ENCODE measurements at regions not wholly inside any gene's neighbourhood (a gene's known extent, or its start where the extent isn't known, plus 50 kb on each side); places are given as distances from the start of the nearest gene placed in this dataset.

GRCh38 chr4:140258476-140258875 lies 104.5 kb upstream of the MAML3 start:
- no peak for TF ChIP-seq GATA3 (IDR thresholded peaks at IDR 0.05; ENCODE audit: low read depth, low read length)
- no peak for TF ChIP-seq GATA2 (IDR thresholded peaks at IDR 0.05; ENCODE audit: low read depth, low read length)

- TF ChIP-seq GATA3 (IDR thresholded peaks at IDR 0.05; ENCODE audit: low read depth, low read length), result no peak
Observed at GRCh38 chr4:140257461-140258305, 103.7 kb upstream of the MAML3 start.

- TF ChIP-seq GATA2 (IDR thresholded peaks at IDR 0.05; ENCODE audit: low read depth, low read length), result no peak
- TF ChIP-seq GATA3 (IDR thresholded peaks at IDR 0.05; ENCODE audit: low read depth, low read length), result no peak
Observed at GRCh38 chr4:140256941-140257340, 103.0 kb upstream of the MAML3 start.

DNA sequence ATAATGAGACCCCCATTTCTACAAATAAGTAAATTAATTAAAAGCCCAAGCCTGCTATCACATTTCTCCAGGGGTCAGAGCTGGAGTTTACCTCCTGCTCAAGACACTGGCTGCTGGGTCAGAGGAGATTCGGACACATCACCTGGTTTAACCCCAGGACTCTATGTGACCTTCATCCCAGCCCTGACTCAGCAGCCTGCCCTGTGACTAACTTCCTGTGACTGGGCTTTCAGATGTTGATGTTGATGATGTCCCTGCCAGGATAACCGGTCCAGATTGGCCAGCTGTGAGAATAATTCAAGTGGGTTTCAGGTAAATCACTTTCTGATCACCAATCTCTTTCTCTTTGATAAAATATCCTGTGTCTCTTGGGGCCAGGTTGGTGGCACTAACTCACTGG lies 102.4 kb upstream of the MAML3 start:
- TF ChIP-seq GATA2 (IDR thresholded peaks at IDR 0.05; ENCODE audit: low read depth, low read length) (no peak), GATA3 (IDR thresholded peaks at IDR 0.05; ENCODE audit: low read depth, low read length) (no peak)

- TF ChIP-seq GATA3 (IDR thresholded peaks at IDR 0.05; ENCODE audit: low read depth, low read length) (no peak), GATA2 (IDR thresholded peaks at IDR 0.05; ENCODE audit: low read depth, low read length) (no peak)
Observed at GRCh38 chr4:140255927-140256326, 101.9 kb upstream of the MAML3 start.

- TF ChIP-seq GATA3 (IDR thresholded peaks at IDR 0.05; ENCODE audit: low read depth, low read length) (no peak), GATA2 (IDR thresholded peaks at IDR 0.05; ENCODE audit: low read depth, low read length) (no peak)
Observed at GRCh38 chr4:140255467-140255866, 101.5 kb upstream of the MAML3 start.

DNA sequence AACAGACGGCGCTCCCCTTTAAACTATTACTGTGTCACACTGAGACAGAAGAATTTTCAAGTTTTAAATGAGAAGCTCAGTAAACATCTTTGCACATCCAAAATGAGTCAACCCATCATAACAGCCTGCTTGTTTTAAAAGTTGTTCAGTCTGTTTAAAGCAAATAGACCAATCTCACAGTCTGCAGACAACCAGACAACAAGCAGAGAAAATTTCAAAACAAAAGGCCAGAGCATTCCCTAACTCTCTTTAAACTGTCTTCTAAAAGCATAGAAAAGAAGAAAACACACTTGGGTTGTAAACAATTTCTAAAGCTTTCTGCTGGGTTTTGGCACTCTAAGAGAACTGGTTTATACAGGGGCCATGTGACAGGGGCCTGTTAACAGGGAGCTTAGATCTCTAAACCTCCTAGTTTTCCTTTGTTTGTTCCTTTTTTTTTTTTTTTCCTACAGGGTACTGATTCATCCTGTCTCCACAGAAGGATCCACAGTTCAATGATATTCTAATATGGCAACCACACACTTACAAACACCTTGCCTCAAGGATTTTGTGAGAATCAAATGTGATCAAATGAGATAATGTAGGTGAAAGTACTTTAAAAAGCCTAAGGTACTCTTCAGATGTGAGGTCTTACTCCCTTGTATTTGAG lies 100.8 kb upstream of the MAML3 start:
- TF ChIP-seq GATA3 (IDR thresholded peaks at IDR 0.05; ENCODE audit: low read depth, low read length), result no peak
- TF ChIP-seq GATA2 (IDR thresholded peaks at IDR 0.05; ENCODE audit: low read depth, low read length), result no peak

- TF ChIP-seq GATA2 (IDR thresholded peaks at IDR 0.05; ENCODE audit: low read depth, low read length) (no peak), GATA3 (IDR thresholded peaks at IDR 0.05; ENCODE audit: low read depth, low read length) (no peak)
Observed at GRCh38 chr4:140253556-140254027, 99.6 kb upstream of the MAML3 start.

GRCh38 chr4:140252742-140253555 lies 99.0 kb upstream of the MAML3 start:
- TF ChIP-seq GATA2 (IDR thresholded peaks at IDR 0.05; ENCODE audit: low read depth, low read length), result no peak
- TF ChIP-seq GATA3 (IDR thresholded peaks at IDR 0.05; ENCODE audit: low read depth, low read length), result no peak

DNA sequence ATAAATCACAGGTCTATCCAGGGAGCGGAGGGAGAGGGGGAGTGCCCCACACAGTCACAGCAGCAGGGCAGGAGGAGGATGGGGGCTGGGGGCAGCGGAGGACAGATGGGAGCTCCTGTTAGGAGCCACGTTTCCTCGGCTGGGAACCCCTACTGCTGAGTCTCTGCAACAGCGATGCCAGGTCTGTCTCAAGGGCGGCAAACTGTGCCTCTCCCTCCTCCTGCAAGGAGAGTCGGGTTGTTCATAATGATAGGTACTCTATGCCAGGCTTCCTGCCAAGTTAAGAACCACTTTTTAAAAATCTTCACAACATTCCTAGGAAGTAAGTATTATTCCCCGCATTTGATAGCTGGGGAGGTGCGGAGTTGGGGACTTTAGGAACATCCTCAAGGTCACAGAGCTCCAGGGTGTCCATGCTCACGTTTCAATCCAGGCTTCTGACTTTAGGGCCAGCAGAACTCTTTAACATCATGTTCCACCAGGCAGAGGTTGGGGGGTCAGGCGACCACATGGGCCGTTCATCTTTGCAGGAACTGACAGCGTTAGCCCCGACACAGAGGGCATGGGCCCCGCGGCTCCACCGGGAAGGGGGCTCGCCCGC lies 98.3 kb upstream of the MAML3 start:
- no peak for TF ChIP-seq GATA2 (IDR thresholded peaks at IDR 0.05; ENCODE audit: low read depth, low read length)
- no peak for TF ChIP-seq GATA3 (IDR thresholded peaks at IDR 0.05; ENCODE audit: low read depth, low read length)

GRCh38 chr4:140251571-140251970 lies 97.6 kb upstream of the MAML3 start:
- TF ChIP-seq GATA3 (IDR thresholded peaks at IDR 0.05; ENCODE audit: low read depth, low read length), result no peak
- TF ChIP-seq GATA2 (IDR thresholded peaks at IDR 0.05; ENCODE audit: low read depth, low read length), result no peak

DNA sequence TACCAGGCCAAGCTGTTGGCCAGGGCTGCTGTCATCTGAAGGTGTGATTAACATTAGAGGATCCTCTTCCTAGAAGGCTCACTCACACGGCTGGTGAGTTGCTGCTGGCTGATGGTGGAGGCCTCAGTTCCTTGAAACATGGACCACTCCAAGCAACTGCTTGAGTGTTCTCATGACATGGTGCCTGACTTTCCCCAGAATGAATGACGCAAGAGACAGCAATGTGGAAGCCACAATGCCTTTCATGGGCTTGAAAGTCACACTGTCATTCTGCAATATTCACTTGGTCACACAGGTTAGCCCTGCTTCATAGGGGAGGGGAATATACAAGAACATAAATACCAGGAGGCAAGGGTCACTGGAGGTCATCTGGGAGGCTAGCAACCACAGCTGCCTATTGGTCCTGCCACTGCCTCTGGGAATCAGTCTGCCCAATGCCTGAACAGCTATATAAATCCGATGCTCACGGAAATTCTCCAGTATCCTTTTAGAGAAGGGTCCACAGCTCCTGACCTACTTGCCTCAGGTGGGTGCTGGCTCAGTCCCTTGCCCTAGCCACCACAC lies 97.1 kb upstream of the MAML3 start:
- no peak for TF ChIP-seq GATA2 (IDR thresholded peaks at IDR 0.05; ENCODE audit: low read depth, low read length)
- TF ChIP-seq GATA3 (IDR thresholded peaks at IDR 0.05; ENCODE audit: low read depth, low read length), result no peak

DNA sequence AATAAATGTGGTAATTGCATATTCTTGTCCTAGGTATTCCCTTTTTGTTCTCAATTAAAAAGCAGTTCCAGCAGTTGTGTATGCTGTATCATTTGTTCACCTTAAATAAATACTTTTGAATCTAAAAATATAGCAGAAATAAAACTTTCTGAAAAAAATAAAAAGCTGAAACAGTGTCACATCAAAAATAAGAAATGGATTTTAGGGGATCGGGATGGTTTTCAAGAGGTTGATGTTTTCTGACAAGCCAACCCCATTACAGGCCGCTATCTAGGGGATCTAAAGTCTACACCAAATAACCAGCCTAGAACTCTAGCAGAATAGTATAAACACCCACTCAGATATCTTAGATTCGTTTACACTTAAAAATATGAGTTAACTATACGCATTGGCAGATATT lies 95.4 kb upstream of the MAML3 start:
- TF ChIP-seq GATA3 (IDR thresholded peaks at IDR 0.05; ENCODE audit: low read depth, low read length) (no peak), GATA2 (IDR thresholded peaks at IDR 0.05; ENCODE audit: low read depth, low read length) (peak; percentile 32; the same call in 1 of the 2 replicates)

DNA sequence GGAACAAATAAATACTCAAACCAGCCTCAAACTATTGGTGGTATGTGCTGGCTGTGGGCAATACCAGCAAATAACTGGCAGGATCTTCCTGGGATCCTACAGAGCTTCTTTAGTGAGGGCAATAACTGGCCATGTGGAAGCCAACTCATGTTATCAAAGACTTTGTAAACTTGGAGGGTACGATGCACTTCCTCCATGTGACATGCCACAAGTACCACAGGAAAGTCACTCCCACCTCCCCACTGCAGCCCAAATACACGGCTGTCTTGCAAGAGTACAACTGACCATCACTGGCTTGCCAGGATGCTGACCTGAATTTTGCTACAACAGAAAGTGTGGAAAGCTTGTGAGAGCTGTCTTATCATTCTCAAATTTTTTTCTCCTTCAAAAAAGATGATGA lies 93.3 kb upstream of the MAML3 start:
- no peak for TF ChIP-seq GATA3 (IDR thresholded peaks at IDR 0.05; ENCODE audit: low read depth, low read length)
- no peak for TF ChIP-seq GATA2 (IDR thresholded peaks at IDR 0.05; ENCODE audit: low read depth, low read length)

Data from SH-SY5Y (cell line).